ENCODE measurements at regions not wholly inside any gene's neighbourhood (a gene's known extent, or its start where the extent isn't known, plus 50 kb on each side); places are given as distances from the start of the nearest gene placed in this dataset.
"Not testable (repeated sequence)": the region's sequence is repeated elsewhere in the genome, so short reads cannot be mapped to it uniquely, and the experiment has no call there.

- ChIA-PET POLR2A (no interaction called here), CTCF (no interaction called here)
- Histone ChIP-seq H3K27me3 (ENCODE audit: control insufficient read depth in 2 of 2, insufficient read depth in 2 of 2, low read length in 2 of 2) (no peaks in the 10 kb centered on the region), H3K27ac (ENCODE audit: low read depth, low read length) (no peak overlapping the region), H3K4me1 (ENCODE audit: control insufficient read depth in 2 of 2, insufficient read depth in 2 of 2, low read length in 2 of 2) (no peaks in the 10 kb centered on the region), H3K4me3 (ENCODE audit: low read length) (no peak overlapping the region), H3K36me3 (ENCODE audit: control insufficient read depth in 2 of 3, insufficient read depth in 3 of 3, low read length in 3 of 3) (no peaks in the 10 kb centered on the region), H3K9me3 (ENCODE audit: control insufficient read depth in 2 of 3, low read length in 3 of 3) (no peaks in the 10 kb centered on the region)
- no peaks in the 10 kb centered on the region for H3K36me3 Mint-ChIP-seq
- intact Hi-C loops (cut with micrococcal nuclease): no loop called here
- peaks cover 0 to 11% (median 3%) of the 10 kb centered on the region in 11 donors for H3K9me3 Mint-ChIP-seq
- no peak overlapping the region for H3K4me3 Mint-ChIP-seq
- no peak for ATAC-seq
- no peaks in the 10 kb centered on the region for H3K4me1 Mint-ChIP-seq
- DNase-seq: no peak
- no peak overlapping the region for H3K27ac Mint-ChIP-seq
- H3K27me3 Mint-ChIP-seq: no peaks in the 10 kb centered on the region
Measured at GRCh38 chr5:101716941-101717340, 579.1 kb downstream of the SLCO4C1 start.

GRCh38 chr5:101715790-101716189 is 580.3 kb downstream of the SLCO4C1 start:
- H3K4me3 ChIP-seq (ENCODE audit: low read length); H3K4me1 Mint-ChIP-seq; H3K36me3 Mint-ChIP-seq; H3K27me3 ChIP-seq (ENCODE audit: control insufficient read depth in 2 of 2, insufficient read depth in 2 of 2, low read length in 2 of 2); CTCF ChIA-PET; POLR2A ChIA-PET; H3K27ac ChIP-seq (ENCODE audit: low read depth, low read length); H3K27ac Mint-ChIP-seq; H3K27me3 Mint-ChIP-seq; H3K36me3 ChIP-seq (ENCODE audit: control insufficient read depth in 2 of 3, insufficient read depth in 3 of 3, low read length in 3 of 3); H3K4me3 Mint-ChIP-seq; H3K9me3 ChIP-seq (ENCODE audit: control insufficient read depth in 2 of 3, low read length in 3 of 3); H3K4me1 ChIP-seq (ENCODE audit: control insufficient read depth in 2 of 2, insufficient read depth in 2 of 2, low read length in 2 of 2); DNase-seq; intact Hi-C loops (cut with micrococcal nuclease); ATAC-seq: not testable (repeated sequence)
- H3K9me3 Mint-ChIP-seq: peaks cover 0 to 19% (median 3%) of the 10 kb centered on the region in 11 donors

- H3K27me3 Mint-ChIP-seq: no peaks in the 10 kb centered on the region
- ATAC-seq (no peak), DNase-seq (no peak)
- no peaks in the 10 kb centered on the region for H3K36me3 ChIP-seq (ENCODE audit: control insufficient read depth in 2 of 3, insufficient read depth in 3 of 3, low read length in 3 of 3)
- no peak overlapping the region for H3K4me3 ChIP-seq (ENCODE audit: low read length)
- no peaks in the 10 kb centered on the region for H3K27me3 ChIP-seq (ENCODE audit: control insufficient read depth in 2 of 2, insufficient read depth in 2 of 2, low read length in 2 of 2)
- H3K27ac Mint-ChIP-seq: no peak overlapping the region
- no peak overlapping the region for H3K4me3 Mint-ChIP-seq
- intact Hi-C loops (cut with micrococcal nuclease): no loop called here
- H3K9me3 Mint-ChIP-seq: peaks cover 0 to 1% (median 0%) of the 10 kb centered on the region in 11 donors
- no peaks in the 10 kb centered on the region for H3K9me3 ChIP-seq (ENCODE audit: control insufficient read depth in 2 of 3, low read length in 3 of 3)
- CTCF ChIA-PET: no interaction called here
- H3K36me3 Mint-ChIP-seq: no peaks in the 10 kb centered on the region
- H3K4me1 Mint-ChIP-seq: no peaks in the 10 kb centered on the region
- no peaks in the 10 kb centered on the region for H3K4me1 ChIP-seq (ENCODE audit: control insufficient read depth in 2 of 2, insufficient read depth in 2 of 2, low read length in 2 of 2)
- POLR2A ChIA-PET: no interaction called here
- no peak overlapping the region for H3K27ac ChIP-seq (ENCODE audit: low read depth, low read length)
Measured at GRCh38 chr5:101689306-101689705, 606.8 kb downstream of the SLCO4C1 start.

DNA sequence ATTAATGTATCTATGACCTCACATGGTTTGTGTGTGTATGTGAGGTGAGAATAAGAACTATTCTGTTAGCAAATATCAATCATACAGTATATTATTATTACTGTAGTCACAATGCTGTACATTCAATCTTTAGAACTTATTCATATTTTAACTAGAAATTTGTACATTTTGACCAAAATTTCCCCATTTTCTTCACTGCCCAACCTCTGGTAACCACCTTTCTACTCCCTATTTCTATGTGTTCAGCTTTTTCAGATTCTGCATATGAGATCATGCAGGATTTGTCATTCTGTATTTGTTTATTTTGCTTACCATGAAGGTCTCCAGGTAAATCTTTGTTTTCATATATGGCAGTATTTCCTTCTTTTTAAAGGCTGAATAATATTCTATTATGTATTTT is 607.9 kb downstream of the SLCO4C1 start:
- Mint-ChIP-seq H3K36me3 (no peaks in the 10 kb centered on the region), H3K4me3 (no peak overlapping the region), H3K27me3 (no peaks in the 10 kb centered on the region), H3K4me1 (no peaks in the 10 kb centered on the region), H3K9me3 (peaks cover 0 to 1% (median 0%) of the 10 kb centered on the region in 11 donors), H3K27ac (no peak overlapping the region)
- ATAC-seq (no peak), DNase-seq (no peak)
- H3K27me3 ChIP-seq (ENCODE audit: control insufficient read depth in 2 of 2, insufficient read depth in 2 of 2, low read length in 2 of 2): no peaks in the 10 kb centered on the region
- H3K9me3 ChIP-seq (ENCODE audit: control insufficient read depth in 2 of 3, low read length in 3 of 3): no peaks in the 10 kb centered on the region
- H3K4me3 ChIP-seq (ENCODE audit: low read length): no peak overlapping the region
- H3K36me3 ChIP-seq (ENCODE audit: control insufficient read depth in 2 of 3, insufficient read depth in 3 of 3, low read length in 3 of 3): no peaks in the 10 kb centered on the region
- ChIA-PET POLR2A (no interaction called here), CTCF (interaction anchor here (0.6 kb wide), 1 partner anchor 927 kb away, joined by 3 read pairs; no protein-coding TSS in a partner anchor)
- H3K27ac ChIP-seq (ENCODE audit: low read depth, low read length): no peak overlapping the region
- H3K4me1 ChIP-seq (ENCODE audit: control insufficient read depth in 2 of 2, insufficient read depth in 2 of 2, low read length in 2 of 2): no peaks in the 10 kb centered on the region
- intact Hi-C loops (cut with micrococcal nuclease): no loop called here

DNA sequence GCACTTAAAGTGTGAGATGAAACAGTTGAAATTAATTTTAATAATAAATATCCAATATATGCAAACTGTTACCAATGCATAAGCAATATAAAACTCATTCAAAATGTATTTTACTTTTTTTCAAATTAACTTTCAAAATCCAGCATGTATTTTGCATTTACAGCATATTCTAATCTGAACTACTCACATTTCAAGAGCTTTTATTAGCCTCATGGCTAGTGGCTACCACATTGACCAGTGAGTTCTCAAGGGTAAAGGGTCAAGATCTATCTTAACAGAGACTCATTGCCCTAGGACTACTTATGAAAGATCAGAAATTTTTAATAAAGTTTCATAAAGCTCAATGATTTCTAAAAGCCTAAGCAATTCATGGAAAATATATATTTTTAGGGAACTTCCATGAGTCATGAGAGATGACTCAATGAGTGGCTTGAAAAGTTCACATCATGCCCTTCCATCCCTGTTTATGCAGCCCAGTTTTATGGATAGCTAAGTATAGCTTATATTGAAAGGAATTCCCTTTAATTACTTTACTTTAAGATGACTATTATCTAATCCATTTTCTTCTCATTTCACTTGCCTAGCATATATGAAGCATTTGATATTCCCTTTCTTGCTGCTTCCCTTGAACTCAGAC is 608.6 kb downstream of the SLCO4C1 start:
- Mint-ChIP-seq H3K9me3 (peaks cover 0 to 1% (median 0%) of the 10 kb centered on the region in 11 donors), H3K4me1 (no peaks in the 10 kb centered on the region), H3K36me3 (no peaks in the 10 kb centered on the region), H3K27me3 (no peaks in the 10 kb centered on the region), H3K27ac (no peak overlapping the region), H3K4me3 (no peak overlapping the region)
- no peak overlapping the region for H3K27ac ChIP-seq (ENCODE audit: low read depth, low read length)
- ATAC-seq (no peak), DNase-seq (no peak)
- H3K36me3 ChIP-seq (ENCODE audit: control insufficient read depth in 2 of 3, insufficient read depth in 3 of 3, low read length in 3 of 3): no peaks in the 10 kb centered on the region
- H3K9me3 ChIP-seq (ENCODE audit: control insufficient read depth in 2 of 3, low read length in 3 of 3): no peaks in the 10 kb centered on the region
- no peaks in the 10 kb centered on the region for H3K27me3 ChIP-seq (ENCODE audit: control insufficient read depth in 2 of 2, insufficient read depth in 2 of 2, low read length in 2 of 2)
- H3K4me1 ChIP-seq (ENCODE audit: control insufficient read depth in 2 of 2, insufficient read depth in 2 of 2, low read length in 2 of 2): no peaks in the 10 kb centered on the region
- ChIA-PET CTCF (interaction anchor here (0.6 kb wide), 1 partner anchor 928 kb away, joined by 3 read pairs; no protein-coding TSS in a partner anchor), POLR2A (no interaction called here)
- intact Hi-C loops (cut with micrococcal nuclease): no loop called here
- no peak overlapping the region for H3K4me3 ChIP-seq (ENCODE audit: low read length)

- intact Hi-C loops (cut with micrococcal nuclease): no loop called here
- no peak overlapping the region for H3K27ac Mint-ChIP-seq
- ATAC-seq (no peak), DNase-seq (no peak)
- ChIA-PET POLR2A (no interaction called here), CTCF (no interaction called here)
- peaks cover 0 to 1% (median 0%) of the 10 kb centered on the region in 11 donors for H3K9me3 Mint-ChIP-seq
- Histone ChIP-seq H3K4me3 (ENCODE audit: low read length) (no peak overlapping the region), H3K9me3 (ENCODE audit: control insufficient read depth in 2 of 3, low read length in 3 of 3) (no peaks in the 10 kb centered on the region), H3K4me1 (ENCODE audit: control insufficient read depth in 2 of 2, insufficient read depth in 2 of 2, low read length in 2 of 2) (no peaks in the 10 kb centered on the region), H3K27me3 (ENCODE audit: control insufficient read depth in 2 of 2, insufficient read depth in 2 of 2, low read length in 2 of 2) (no peaks in the 10 kb centered on the region), H3K27ac (ENCODE audit: low read depth, low read length) (no peak overlapping the region), H3K36me3 (ENCODE audit: control insufficient read depth in 2 of 3, insufficient read depth in 3 of 3, low read length in 3 of 3) (no peaks in the 10 kb centered on the region)
- H3K27me3 Mint-ChIP-seq: no peaks in the 10 kb centered on the region
- H3K4me3 Mint-ChIP-seq: no peak overlapping the region
- no peaks in the 10 kb centered on the region for H3K4me1 Mint-ChIP-seq
- H3K36me3 Mint-ChIP-seq: no peaks in the 10 kb centered on the region
Measured at GRCh38 chr5:101686536-101687157, 609.4 kb downstream of the SLCO4C1 start.

GRCh38 chr5:101679816-101680215 is 616.3 kb downstream of the SLCO4C1 start:
- ATAC-seq: no peak
- Mint-ChIP-seq H3K36me3 (no peaks in the 10 kb centered on the region), H3K27ac (no peak overlapping the region), H3K27me3 (peaks cover 0 to 7% (median 0%) of the 10 kb centered on the region in 5 donors), H3K9me3 (peaks cover 0 to 1% (median 0%) of the 10 kb centered on the region in 11 donors), H3K4me1 (no peaks in the 10 kb centered on the region), H3K4me3 (no peak overlapping the region)
- H3K27ac ChIP-seq (ENCODE audit: low read depth, low read length): no peak overlapping the region
- DNase-seq: no peak
- intact Hi-C loops (cut with micrococcal nuclease): loop anchor here in 1 of 2 donors (2.0 kb wide), 1 partner anchor 1249 kb away; no protein-coding TSS in a partner anchor
- no peaks in the 10 kb centered on the region for H3K36me3 ChIP-seq (ENCODE audit: control insufficient read depth in 2 of 3, insufficient read depth in 3 of 3, low read length in 3 of 3)
- H3K9me3 ChIP-seq (ENCODE audit: control insufficient read depth in 2 of 3, low read length in 3 of 3): no peaks in the 10 kb centered on the region
- ChIA-PET CTCF (no interaction called here), POLR2A (no interaction called here)
- no peaks in the 10 kb centered on the region for H3K4me1 ChIP-seq (ENCODE audit: control insufficient read depth in 2 of 2, insufficient read depth in 2 of 2, low read length in 2 of 2)
- no peaks in the 10 kb centered on the region for H3K27me3 ChIP-seq (ENCODE audit: control insufficient read depth in 2 of 2, insufficient read depth in 2 of 2, low read length in 2 of 2)
- no peak overlapping the region for H3K4me3 ChIP-seq (ENCODE audit: low read length)

All from naive thymus-derived CD4-positive, alpha-beta T cell (primary cell).